A673 (cell line): ENCODE measurements at regions not wholly inside any gene's neighbourhood (a gene's known extent, or its start where the extent isn't known, plus 50 kb on each side); places are given as distances from the start of the nearest gene placed in this dataset.

Experiments
- BruUV-seq: library from RNA; stranded (reverse); fragments of 400-500 nt; replicated peaks from 2 replicates; lab custom pipeline; 2021; lab: Mats Ljungman, UMichigan
- CTCF ChIA-PET: fragments of 300-600 bp; sonication (Branson Sonifier 250); formaldehyde crosslinking; loops from one replicate; lab custom pipeline; 2022; ENCODE audit warnings: antibody characterized with exemption; lab: Charles Lee
- POLR2A ChIA-PET: fragments of 300-600 bp; sonication (Branson Sonifier 250); formaldehyde crosslinking; loops from one replicate; lab custom pipeline; 2022; ENCODE audit warnings: antibody characterized with exemption; ENCODE audit not compliant: low non-redundant PET; lab: Charles Lee
- DNase-seq: peaks from one replicate; pipeline ENCODE4 v3.0.0-alpha.2; 2015; ENCODE audit warnings: low spot score
- H3K27ac ChIP-seq: fragments of 200-600 bp; sonication (generic); 2 replicates; pipeline ENCODE4 v1.5.1; 2016; ENCODE audit warnings: mixed run types, low read depth, mild to moderate bottlenecking, mixed read lengths, antibody characterized with exemption, low read length; ENCODE audit not compliant: poor library complexity, severe bottlenecking
- H3K27me3 ChIP-seq: fragments of 200-600 bp; sonication (generic); replicated peaks from 2 replicates; pipeline ENCODE4 v1.6.1; 2017; ENCODE audit warnings: mixed run types, low read depth, mild to moderate bottlenecking, mixed read lengths, antibody characterized with exemption, low read length; ENCODE audit not compliant: insufficient read depth, poor library complexity
- H3K36me3 ChIP-seq: fragments of 200-600 bp; sonication (generic); 2 replicates; pipeline ENCODE4 v1.6.1; 2016; ENCODE audit warnings: mixed run types, mild to moderate bottlenecking, mixed read lengths, antibody characterized with exemption, low read length; ENCODE audit not compliant: insufficient read depth, poor library complexity, severe bottlenecking
- H3K4me1 ChIP-seq: fragments of 200-600 bp; sonication (generic); 2 replicates; pipeline ENCODE4 v1.6.1; 2017; ENCODE audit warnings: mixed run types, mild to moderate bottlenecking, mixed read lengths, antibody characterized with exemption, low read length; ENCODE audit not compliant: insufficient read depth, poor library complexity, severe bottlenecking
- H3K4me3 ChIP-seq: fragments of 200-600 bp; sonication (generic); 2 replicates; pipeline ENCODE4 v1.5.1; 2016; ENCODE audit warnings: low read depth, mixed run types, mild to moderate bottlenecking, mixed read lengths, low read length; ENCODE audit not compliant: poor library complexity, severe bottlenecking
- H3K9me3 ChIP-seq: fragments of 200-600 bp; sonication (generic); 2 replicates; pipeline ENCODE4 v1.6.1; 2016; ENCODE audit warnings: mixed run types, low read depth, mild to moderate bottlenecking, mixed read lengths, antibody characterized with exemption, low read length; ENCODE audit not compliant: poor library complexity, severe bottlenecking
- EZH2 ChIP-seq: fragments of 200-600 bp; sonication (generic); IDR thresholded peaks from 2 replicates; pipeline ENCODE4 v1.6.1; 2017; ENCODE audit warnings: borderline replicate concordance, low read depth, mild to moderate bottlenecking, mixed read lengths, antibody characterized with exemption, low read length; ENCODE audit not compliant: poor library complexity, severe bottlenecking
- intact Hi-C: fragments of 100-400 bp; cut with micrococcal nuclease; formaldehyde crosslinking; loops from one replicate; pipeline ENCODE4 v1.10.0; 2022; ENCODE audit not compliant: unreplicated experiment
- TF ChIP-seq, protein P1 (sequence below): fragments of 300-800, 200-600 bp; sonication (generic); conservative IDR thresholded peaks from 2 replicates; pipeline ENCODE4 v1.5.1; 2017; ENCODE audit warnings: low read depth, mild to moderate bottlenecking, antibody characterized with exemption, low read length, moderate library complexity, mixed read lengths

GRCh38 chr4:173835903-173836302, 305.9 kb upstream of the HAND2 start:
- H3K4me3 ChIP-seq = no peak overlapping the region
- peaks cover 7% of the 10 kb centered on the region for H3K4me1 ChIP-seq
- H3K9me3 ChIP-seq = no peaks in the 10 kb centered on the region
- no peaks in the 10 kb centered on the region for H3K36me3 ChIP-seq
- intact Hi-C loops = no loop called here
- BruUV-seq = no TSS peak
- H3K27ac ChIP-seq = no peak overlapping the region
- ChIA-PET POLR2A (no interaction called here), CTCF (no interaction called here)
- H3K27me3 ChIP-seq = no peaks in the 10 kb centered on the region
- peak; percentile 51 for DNase-seq
- TF ChIP-seq, protein P1, sequence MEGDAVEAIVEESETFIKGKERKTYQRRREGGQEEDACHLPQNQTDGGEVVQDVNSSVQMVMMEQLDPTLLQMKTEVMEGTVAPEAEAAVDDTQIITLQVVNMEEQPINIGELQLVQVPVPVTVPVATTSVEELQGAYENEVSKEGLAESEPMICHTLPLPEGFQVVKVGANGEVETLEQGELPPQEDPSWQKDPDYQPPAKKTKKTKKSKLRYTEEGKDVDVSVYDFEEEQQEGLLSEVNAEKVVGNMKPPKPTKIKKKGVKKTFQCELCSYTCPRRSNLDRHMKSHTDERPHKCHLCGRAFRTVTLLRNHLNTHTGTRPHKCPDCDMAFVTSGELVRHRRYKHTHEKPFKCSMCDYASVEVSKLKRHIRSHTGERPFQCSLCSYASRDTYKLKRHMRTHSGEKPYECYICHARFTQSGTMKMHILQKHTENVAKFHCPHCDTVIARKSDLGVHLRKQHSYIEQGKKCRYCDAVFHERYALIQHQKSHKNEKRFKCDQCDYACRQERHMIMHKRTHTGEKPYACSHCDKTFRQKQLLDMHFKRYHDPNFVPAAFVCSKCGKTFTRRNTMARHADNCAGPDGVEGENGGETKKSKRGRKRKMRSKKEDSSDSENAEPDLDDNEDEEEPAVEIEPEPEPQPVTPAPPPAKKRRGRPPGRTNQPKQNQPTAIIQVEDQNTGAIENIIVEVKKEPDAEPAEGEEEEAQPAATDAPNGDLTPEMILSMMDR = no peak
- TF ChIP-seq EZH2 = no peak

GRCh38 chr4:173834151-173834550, 304.1 kb upstream of the HAND2 start:
- Histone ChIP-seq H3K36me3 (no peaks in the 10 kb centered on the region), H3K27ac (no peak overlapping the region), H3K4me3 (no peak overlapping the region), H3K4me1 (peaks cover 7% of the 10 kb centered on the region), H3K27me3 (no peaks in the 10 kb centered on the region), H3K9me3 (no peaks in the 10 kb centered on the region)
- TF ChIP-seq, protein P1 = peak; percentile 54
- TF ChIP-seq EZH2 = no peak
- CTCF ChIA-PET = interaction anchor here (0.6 kb wide), 1 partner anchor 157 kb away, joined by 3 read pairs; no protein-coding TSS in a partner anchor
- peak; percentile 58 for DNase-seq
- no TSS peak for BruUV-seq
- POLR2A ChIA-PET = no interaction called here
- intact Hi-C loops = loop anchor here (5.0 kb wide), 1 partner anchor 288 kb away; no protein-coding TSS in a partner anchor

DNA sequence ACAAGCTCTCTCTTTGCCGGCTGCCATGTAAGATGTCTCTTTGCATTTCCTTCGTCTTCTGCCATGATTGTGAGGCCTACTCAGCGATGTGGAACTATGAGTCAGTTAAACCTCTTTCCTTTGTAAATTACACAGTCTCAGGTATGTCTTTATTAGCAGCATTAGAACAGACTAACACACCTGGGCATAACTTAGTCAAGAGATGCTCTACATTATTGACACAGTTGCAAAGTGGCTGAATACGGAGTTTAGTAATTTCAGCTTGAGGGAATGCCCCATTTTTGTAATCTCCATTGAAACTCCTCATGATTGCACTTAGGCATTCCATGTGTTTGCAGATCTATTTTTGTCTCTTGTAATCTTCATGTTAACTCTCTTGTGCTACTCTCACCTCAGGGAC, 299.5 kb upstream of the HAND2 start:
- no peaks in the 10 kb centered on the region for H3K9me3 ChIP-seq
- no peaks in the 10 kb centered on the region for H3K27me3 ChIP-seq
- ChIA-PET CTCF (no interaction called here), POLR2A (no interaction called here)
- no peaks in the 10 kb centered on the region for H3K36me3 ChIP-seq
- DNase-seq = no peak
- no TSS peak for BruUV-seq
- no peak overlapping the region for H3K27ac ChIP-seq
- H3K4me1 ChIP-seq = peaks cover 4% of the 10 kb centered on the region
- TF ChIP-seq EZH2 = no peak
- TF ChIP-seq, protein P1 = no peak
- H3K4me3 ChIP-seq = no peak overlapping the region
- intact Hi-C loops = no loop called here
